ENCODE measurements at regions not wholly inside any gene's neighbourhood (a gene's known extent, or its start where the extent isn't known, plus 50 kb on each side); places are given as distances from the start of the nearest gene placed in this dataset.
A peak's percentile ranks its signal among the peaks of the same experiment; 100 is the strongest.

DNA sequence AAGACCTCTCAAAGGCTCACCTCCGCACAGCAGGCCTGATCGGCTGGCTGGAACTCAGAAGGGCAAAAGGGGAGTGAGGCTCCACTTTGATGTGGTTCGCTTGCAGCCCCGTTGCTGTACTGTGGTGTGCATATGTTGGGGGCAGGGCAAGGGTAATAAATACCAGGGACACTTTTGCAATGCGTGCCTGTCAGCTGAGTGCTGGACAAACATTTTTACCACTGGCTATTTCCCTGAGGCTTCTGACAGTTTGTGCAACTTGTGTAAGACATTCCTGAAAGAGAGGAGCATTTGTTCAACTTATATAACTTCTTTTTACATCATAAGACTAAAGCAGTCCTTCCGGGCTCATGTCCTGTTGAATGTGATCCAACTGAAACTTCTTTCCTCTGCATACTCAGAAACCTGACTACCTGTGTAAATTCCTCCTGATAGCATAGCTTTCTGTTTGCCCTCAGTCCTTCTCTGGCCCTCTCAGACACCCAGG, 82.3 kb downstream of the SPRY1 start:
- Mint-ChIP-seq H3K27me3 (ENCODE audit: low read depth) (no peaks in the 10 kb centered on the region), H3K9me3 (peaks cover 0 to 2% of the 10 kb centered on the region in 2 donors), H3K36me3 (ENCODE audit: insufficient read depth in 2 of 2) (no peaks in the 10 kb centered on the region), H3K4me1 (ENCODE audit: low read depth) (peaks cover 44% of the 10 kb centered on the region), H3K27ac (peak overlapping the region; percentile 35), H3K4me3 (peak overlapping the region; percentile 40 to 75)
- DNase-seq (no peak), ATAC-seq (replicated peaks in 1 of 2) (no peak)

DNA sequence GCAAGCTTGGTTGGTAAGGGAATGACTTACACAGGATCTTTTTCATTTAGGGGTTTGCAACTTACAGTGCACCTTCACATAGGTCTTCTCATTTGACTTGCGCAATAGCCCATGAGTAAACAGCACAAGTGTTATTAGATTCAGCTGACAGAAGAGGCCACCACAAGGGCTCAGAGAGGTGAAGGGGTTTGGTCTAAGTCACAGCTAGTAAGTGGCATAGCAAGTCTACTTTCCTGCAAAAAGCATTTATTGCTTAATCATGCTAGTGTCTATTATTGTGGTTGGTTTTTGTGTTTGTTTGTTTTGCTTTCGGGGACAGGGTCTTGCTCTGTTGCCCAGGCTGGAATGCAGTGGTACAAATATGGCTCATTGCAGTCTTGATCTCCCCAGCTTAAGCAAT, 83.3 kb downstream of the SPRY1 start:
- Mint-ChIP-seq H3K4me3 (no peak overlapping the region), H3K9me3 (peaks cover 0 to 2% of the 10 kb centered on the region in 2 donors)

DNA sequence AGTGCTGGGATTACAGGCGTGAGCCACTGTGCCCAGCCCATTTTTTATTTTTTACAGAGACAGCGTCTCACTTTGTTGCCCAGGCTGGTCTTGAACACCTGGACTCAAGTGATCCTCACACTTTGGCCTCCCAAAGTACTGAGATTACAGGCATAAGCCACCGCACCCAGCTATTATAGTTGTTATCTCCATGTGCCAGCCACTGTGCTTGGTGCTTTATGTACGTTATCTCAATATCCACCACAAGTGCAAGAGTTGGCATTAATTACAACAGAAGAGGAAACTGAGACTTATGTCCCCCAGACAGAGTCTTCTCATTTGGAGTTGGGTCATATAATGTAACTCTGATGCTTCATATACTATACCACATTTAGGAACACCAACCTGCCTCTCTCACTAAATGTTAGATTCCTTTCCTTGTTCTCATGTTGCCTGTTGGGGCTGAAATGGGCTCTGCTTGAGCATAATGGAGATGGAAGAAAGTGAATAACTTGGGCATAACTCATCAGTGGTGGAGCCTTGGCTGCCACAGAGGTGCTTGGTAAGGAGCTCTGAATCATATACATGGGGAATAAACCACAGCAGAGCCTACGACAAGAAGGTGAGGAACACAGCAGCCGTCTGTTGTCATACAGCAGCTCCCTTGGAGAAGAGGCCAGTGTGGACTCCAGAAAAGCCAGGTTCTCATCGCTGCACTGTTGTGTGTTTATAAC, 84.3 kb downstream of the SPRY1 start:
- peak; percentile 41 to 68 for ATAC-seq (replicated peaks in 1 of 2)
- peaks cover 0 to 2% of the 10 kb centered on the region in 2 donors for H3K9me3 Mint-ChIP-seq
- H3K27me3 Mint-ChIP-seq (ENCODE audit: low read depth) = no peaks in the 10 kb centered on the region
- peaks cover 44% of the 10 kb centered on the region for H3K4me1 Mint-ChIP-seq (ENCODE audit: low read depth)
- peak overlapping the region in 1 of 2 donors; percentile 10 for H3K4me3 Mint-ChIP-seq
- no peaks in the 10 kb centered on the region for H3K36me3 Mint-ChIP-seq (ENCODE audit: insufficient read depth in 2 of 2)
- DNase-seq = peak in 1 of 2 donors; percentile 32
- no peak overlapping the region for H3K27ac Mint-ChIP-seq

More for the DNA sequence above, 83.3 kb downstream of the SPRY1 start:
- DNase-seq (no peak), ATAC-seq (replicated peaks in 1 of 2) (no peak)
- Mint-ChIP-seq H3K27ac (no peak overlapping the region), H3K36me3 (ENCODE audit: insufficient read depth in 2 of 2) (no peaks in the 10 kb centered on the region), H3K4me1 (ENCODE audit: low read depth) (peaks cover 44% of the 10 kb centered on the region), H3K27me3 (ENCODE audit: low read depth) (no peaks in the 10 kb centered on the region)

- Mint-ChIP-seq H3K27ac (no peak overlapping the region), H3K9me3 (no peaks in the 10 kb centered on the region), H3K36me3 (ENCODE audit: insufficient read depth in 2 of 2) (no peaks in the 10 kb centered on the region), H3K4me3 (no peak overlapping the region), H3K4me1 (ENCODE audit: low read depth) (peaks cover 42% of the 10 kb centered on the region), H3K27me3 (ENCODE audit: low read depth) (no peaks in the 10 kb centered on the region)
- no peak for ATAC-seq (replicated peaks in 1 of 2)
- no peak for DNase-seq
Observed at GRCh38 chr4:123481717-123482116, 85.1 kb downstream of the SPRY1 start.

DNA sequence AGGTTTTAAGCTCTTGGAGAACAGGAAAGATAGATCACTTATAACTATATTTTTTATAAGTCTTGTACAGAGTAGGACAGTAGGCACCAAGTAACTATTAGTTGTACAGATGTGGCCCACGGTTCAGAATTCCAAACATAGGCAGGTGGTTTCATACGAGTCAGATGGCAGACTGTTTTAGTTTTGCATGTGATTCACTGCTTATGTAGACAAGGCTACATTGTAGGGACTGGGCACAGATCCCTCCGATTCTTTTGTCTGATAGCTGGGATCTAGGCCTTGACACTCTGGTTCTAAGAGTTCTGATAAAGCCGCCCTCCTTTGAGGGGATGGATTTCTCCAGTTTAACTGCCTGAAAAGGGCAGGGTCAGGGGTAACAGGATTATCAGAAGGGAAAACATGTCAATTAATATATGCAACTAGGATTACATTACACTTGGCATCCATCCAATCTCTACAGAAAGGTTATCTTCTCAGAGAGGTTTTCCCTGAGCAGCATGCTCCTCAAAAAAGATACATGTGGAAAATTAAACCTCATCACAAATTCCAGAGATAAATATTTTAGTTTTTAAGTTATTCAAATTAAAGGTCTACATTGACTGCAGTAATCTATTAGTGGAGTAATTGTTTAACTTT, 87.8 kb downstream of the SPRY1 start:
- DNase-seq (no peak), ATAC-seq (replicated peaks in 1 of 2) (no peak)
- H3K27ac Mint-ChIP-seq = no peak overlapping the region
- no peaks in the 10 kb centered on the region for H3K9me3 Mint-ChIP-seq
- no peaks in the 10 kb centered on the region for H3K36me3 Mint-ChIP-seq (ENCODE audit: insufficient read depth in 2 of 2)
- no peaks in the 10 kb centered on the region for H3K27me3 Mint-ChIP-seq (ENCODE audit: low read depth)
- no peak overlapping the region for H3K4me3 Mint-ChIP-seq
- H3K4me1 Mint-ChIP-seq (ENCODE audit: low read depth) = peaks cover 24% of the 10 kb centered on the region

- Mint-ChIP-seq H3K27me3 (ENCODE audit: low read depth) (no peaks in the 10 kb centered on the region), H3K27ac (no peak overlapping the region), H3K36me3 (ENCODE audit: insufficient read depth in 2 of 2) (peaks cover 0 to 1% of the 10 kb centered on the region in 2 donors), H3K9me3 (no peaks in the 10 kb centered on the region), H3K4me3 (no peak overlapping the region), H3K4me1 (ENCODE audit: low read depth) (peaks cover 22% of the 10 kb centered on the region)
- DNase-seq (no peak), ATAC-seq (replicated peaks in 1 of 2) (no peak)
Observed at GRCh38 chr4:123485601-123486000, 89.0 kb downstream of the SPRY1 start.

DNA sequence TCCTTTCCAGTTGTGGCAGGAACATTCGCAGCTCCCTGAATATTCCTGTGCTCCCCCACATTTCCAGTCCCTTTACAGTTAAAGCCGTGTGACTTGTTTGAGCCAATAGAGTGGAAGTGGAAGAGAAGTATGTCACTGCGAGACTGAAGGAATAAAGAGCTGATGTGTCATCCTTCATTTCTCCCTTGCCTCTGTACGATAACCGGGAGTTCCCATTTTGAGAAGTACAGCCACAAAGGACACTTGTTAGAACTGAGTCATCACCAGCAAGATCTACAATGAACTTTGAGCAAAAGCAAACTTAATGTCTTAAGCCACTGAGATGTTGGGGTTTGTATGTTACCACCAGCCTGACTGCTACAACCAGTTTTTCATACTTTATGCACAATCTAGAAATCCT, 92.3 kb downstream of the SPRY1 start:
- H3K4me1 Mint-ChIP-seq (ENCODE audit: low read depth) = peaks cover 10% of the 10 kb centered on the region
- peak; percentile 99 for ATAC-seq (replicated peaks in 1 of 2)
- peaks cover 0 to 1% of the 10 kb centered on the region in 2 donors for H3K36me3 Mint-ChIP-seq (ENCODE audit: insufficient read depth in 2 of 2)
- peak in 1 of 2 donors; percentile 23 for DNase-seq
- H3K4me3 Mint-ChIP-seq = peak overlapping the region; percentile 8 to 29
- H3K27ac Mint-ChIP-seq = no peak overlapping the region
- H3K9me3 Mint-ChIP-seq = no peaks in the 10 kb centered on the region
- H3K27me3 Mint-ChIP-seq (ENCODE audit: low read depth) = peaks cover 8% of the 10 kb centered on the region

DNA sequence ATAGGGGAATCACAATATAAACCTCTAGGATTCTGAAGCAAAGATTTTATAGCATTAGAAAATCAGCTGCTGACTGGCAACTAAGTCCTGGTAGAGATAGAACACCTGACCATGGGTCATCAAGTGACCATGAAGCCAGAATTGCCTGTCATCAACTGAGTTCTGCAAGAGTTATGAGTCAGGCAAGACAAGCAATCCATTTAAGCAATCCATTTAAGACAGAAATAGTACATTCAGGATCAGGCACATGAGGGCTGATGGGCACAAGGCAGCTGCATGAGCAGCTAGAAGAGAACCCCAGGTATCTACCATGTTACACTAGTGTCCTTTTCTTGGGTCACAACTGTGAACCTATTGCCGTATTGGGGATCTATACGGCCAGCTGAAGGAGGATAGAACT, 98.9 kb downstream of the SPRY1 start:
- no peak overlapping the region for H3K4me3 Mint-ChIP-seq
- H3K36me3 Mint-ChIP-seq (ENCODE audit: insufficient read depth in 2 of 2) = peaks cover 2 to 6% of the 10 kb centered on the region in 2 donors
- peaks cover 1 to 4% of the 10 kb centered on the region in 2 donors for H3K9me3 Mint-ChIP-seq
- H3K27me3 Mint-ChIP-seq (ENCODE audit: low read depth) = peaks cover 21% of the 10 kb centered on the region
- no peak for ATAC-seq (replicated peaks in 1 of 2)
- H3K4me1 Mint-ChIP-seq (ENCODE audit: low read depth) = no peaks in the 10 kb centered on the region
- H3K27ac Mint-ChIP-seq = no peak overlapping the region
- DNase-seq = no peak

- peaks cover 3 to 7% of the 10 kb centered on the region in 2 donors for H3K36me3 Mint-ChIP-seq (ENCODE audit: insufficient read depth in 2 of 2)
- no peak for DNase-seq
- ATAC-seq (replicated peaks in 1 of 2) = no peak
- no peak overlapping the region for H3K4me3 Mint-ChIP-seq
- peaks cover 2 to 5% of the 10 kb centered on the region in 2 donors for H3K9me3 Mint-ChIP-seq
- no peak overlapping the region for H3K27ac Mint-ChIP-seq
- H3K27me3 Mint-ChIP-seq (ENCODE audit: low read depth) = peaks cover 30% of the 10 kb centered on the region
- H3K4me1 Mint-ChIP-seq (ENCODE audit: low read depth) = no peaks in the 10 kb centered on the region
Observed at GRCh38 chr4:123496421-123496820, 99.8 kb downstream of the SPRY1 start.

GRCh38 chr4:123497340-123497739, 100.7 kb downstream of the SPRY1 start:
- Mint-ChIP-seq H3K36me3 (ENCODE audit: insufficient read depth in 2 of 2) (peaks cover 3 to 7% of the 10 kb centered on the region in 2 donors), H3K27me3 (ENCODE audit: low read depth) (peaks cover 38% of the 10 kb centered on the region), H3K9me3 (peaks cover 2 to 5% of the 10 kb centered on the region in 2 donors), H3K27ac (no peak overlapping the region), H3K4me1 (ENCODE audit: low read depth) (no peaks in the 10 kb centered on the region), H3K4me3 (no peak overlapping the region)
- no peak for DNase-seq
- ATAC-seq (replicated peaks in 1 of 2) = no peak

DNA sequence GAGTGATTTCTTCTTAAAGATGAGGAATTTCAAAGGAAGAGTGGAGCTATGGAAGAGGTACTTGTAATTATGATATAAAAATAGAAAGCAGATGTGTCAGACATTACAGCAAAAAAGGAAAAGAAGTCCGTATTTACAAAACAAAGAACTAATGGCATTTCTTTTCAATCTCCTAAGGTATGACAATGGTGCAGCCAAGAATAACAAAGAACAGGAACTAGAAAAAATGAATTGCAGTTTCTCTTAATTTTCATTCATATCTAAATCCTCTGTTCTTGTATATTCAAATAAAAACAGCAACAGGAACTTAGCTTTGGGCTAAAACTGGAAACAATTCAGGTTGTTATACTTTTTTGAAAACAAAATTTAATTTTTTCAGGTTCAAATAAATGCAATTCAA, 105.1 kb downstream of the SPRY1 start:
- H3K27me3 Mint-ChIP-seq (ENCODE audit: low read depth) = peaks cover 49% of the 10 kb centered on the region
- H3K27ac Mint-ChIP-seq = no peak overlapping the region
- ATAC-seq (replicated peaks in 1 of 2) (no peak), DNase-seq (no peak)
- H3K9me3 Mint-ChIP-seq = peaks cover 2 to 5% of the 10 kb centered on the region in 2 donors
- peaks cover 18% of the 10 kb centered on the region for H3K4me1 Mint-ChIP-seq (ENCODE audit: low read depth)
- H3K4me3 Mint-ChIP-seq = no peak overlapping the region
- H3K36me3 Mint-ChIP-seq (ENCODE audit: insufficient read depth in 2 of 2) = peaks cover 4 to 9% of the 10 kb centered on the region in 2 donors

GRCh38 chr4:123503698-123504363, 107.2 kb downstream of the SPRY1 start:
- no peak for DNase-seq
- H3K9me3 Mint-ChIP-seq = peaks cover 2 to 5% of the 10 kb centered on the region in 2 donors
- no peak overlapping the region for H3K27ac Mint-ChIP-seq
- peaks cover 18% of the 10 kb centered on the region for H3K4me1 Mint-ChIP-seq (ENCODE audit: low read depth)
- peaks cover 45% of the 10 kb centered on the region for H3K27me3 Mint-ChIP-seq (ENCODE audit: low read depth)
- H3K36me3 Mint-ChIP-seq (ENCODE audit: insufficient read depth in 2 of 2) = peaks cover 4 to 9% of the 10 kb centered on the region in 2 donors
- H3K4me3 Mint-ChIP-seq = no peak overlapping the region
- no peak for ATAC-seq (replicated peaks in 1 of 2)

All from activated T-cell treated with anti-CD3 and anti-CD28 coated beads, Interleukin-2, amount 50 U/mL, for 72 hours (primary cell).